DND-41 (cell line): ENCODE measurements at regions not wholly inside any gene's neighbourhood (a gene's known extent, or its start where the extent isn't known, plus 50 kb on each side); places are given as distances from the start of the nearest gene placed in this dataset.

Source experiments
- CTCF ChIP-seq: IDR thresholded peaks from 2 replicates; pipeline ENCODE4 v1.5.1; 2012; ENCODE audit warnings: borderline replicate concordance, low read length, moderate library complexity, mild to moderate bottlenecking; ENCODE audit not compliant: poor library complexity, severe bottlenecking; ENCODE audit errors: extremely low read depth
- EZH2 ChIP-seq: IDR thresholded peaks from 3 replicates; pipeline ENCODE4 v1.6.1; 2012; ENCODE audit warnings: borderline replicate concordance, low read depth, mild to moderate bottlenecking, moderate library complexity, low read length, inconsistent platforms; ENCODE audit not compliant: severe bottlenecking

DNA sequence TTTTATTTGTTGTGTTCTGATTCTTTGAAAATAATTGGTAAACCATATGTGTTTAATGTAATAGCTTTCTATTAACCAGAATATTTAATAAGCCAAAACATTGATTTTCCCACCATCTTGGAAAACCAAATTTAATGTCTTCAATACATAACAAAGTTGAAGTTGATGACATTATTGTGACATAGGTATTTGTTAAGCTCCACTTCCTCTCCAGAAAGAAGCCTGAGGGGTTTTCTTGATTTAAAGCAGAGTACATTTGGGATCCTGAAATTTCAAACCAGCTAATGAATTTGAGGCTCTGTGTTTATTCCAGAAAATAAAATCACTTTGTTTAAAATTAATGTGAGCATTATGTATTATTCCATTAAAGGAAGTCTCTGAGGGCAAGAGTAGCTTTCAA is 106.3 kb downstream of the PERP start:
- no peak for TF ChIP-seq CTCF
- no peak for TF ChIP-seq EZH2
